ENCODE measurements at regions not wholly inside any gene's neighbourhood (a gene's known extent, or its start where the extent isn't known, plus 50 kb on each side); places are given as distances from the start of the nearest gene placed in this dataset.

- Histone ChIP-seq H4K20me1 (ENCODE audit: low read depth, low read length) (no peaks in the 10 kb centered on the region), H3K27ac (ENCODE audit: low read depth, low read length) (no peak overlapping the region), H3K27me3 (ENCODE audit: low read length) (no peaks in the 10 kb centered on the region), H2AFZ (ENCODE audit: low read depth, low read length, severe bottlenecking) (no peak overlapping the region), H3K9me2 (replicated peaks; ENCODE audit: insufficient read depth, low read length) (no peaks in the 10 kb centered on the region), H3K9me3 (ENCODE audit: insufficient read depth, low read length) (no peaks in the 10 kb centered on the region), H3K4me3 (ENCODE audit: insufficient read depth, low read length, poor library complexity, severe bottlenecking) (no peak overlapping the region), H3K4me2 (ENCODE audit: low read depth, low read length, poor library complexity, severe bottlenecking) (no peak overlapping the region), H3K36me3 (ENCODE audit: low read length) (no peaks in the 10 kb centered on the region), H3F3A (ENCODE audit: insufficient read depth) (no peaks in the 10 kb centered on the region), H3K79me2 (ENCODE audit: insufficient read depth, low read length) (no peaks in the 10 kb centered on the region), H3K9ac (ENCODE audit: low read length) (no peak overlapping the region)
- no peak for TF ChIP-seq CTCF (IDR thresholded peaks at IDR 0.05; ENCODE audit: insufficient read depth, low read length, poor library complexity, severe bottlenecking)
- no peak for TF ChIP-seq EZH2phosphoT487 (conservative IDR thresholded peaks at IDR 0.05; ENCODE audit: low read length)
These were observed 301.6 kb downstream of the PCNX1 start for GRCh38 chr14:71208702-71209357.

- TF ChIP-seq EZH2phosphoT487 (conservative IDR thresholded peaks at IDR 0.05; ENCODE audit: low read length) (no peak), CTCF (IDR thresholded peaks at IDR 0.05; ENCODE audit: insufficient read depth, low read length, poor library complexity, severe bottlenecking) (no peak)
- Histone ChIP-seq H3K9me3 (ENCODE audit: insufficient read depth, low read length) (no peaks in the 10 kb centered on the region), H3K9ac (ENCODE audit: low read length) (no peak overlapping the region), H3K36me3 (ENCODE audit: low read length) (no peaks in the 10 kb centered on the region), H3F3A (ENCODE audit: insufficient read depth) (no peaks in the 10 kb centered on the region), H2AFZ (ENCODE audit: low read depth, low read length, severe bottlenecking) (no peak overlapping the region), H4K20me1 (ENCODE audit: low read depth, low read length) (no peaks in the 10 kb centered on the region), H3K79me2 (ENCODE audit: insufficient read depth, low read length) (no peaks in the 10 kb centered on the region), H3K27me3 (ENCODE audit: low read length) (no peaks in the 10 kb centered on the region), H3K9me2 (replicated peaks; ENCODE audit: insufficient read depth, low read length) (no peaks in the 10 kb centered on the region), H3K4me2 (ENCODE audit: low read depth, low read length, poor library complexity, severe bottlenecking) (no peak overlapping the region), H3K27ac (ENCODE audit: low read depth, low read length) (no peak overlapping the region), H3K4me3 (ENCODE audit: insufficient read depth, low read length, poor library complexity, severe bottlenecking) (no peak overlapping the region)
These were observed 302.6 kb downstream of the PCNX1 start for GRCh38 chr14:71209888-71210287.

GRCh38 chr14:71212093-71212492 lies 304.8 kb downstream of the PCNX1 start:
- no peaks in the 10 kb centered on the region for H3K9me2 ChIP-seq (replicated peaks; ENCODE audit: insufficient read depth, low read length)
- no peaks in the 10 kb centered on the region for H3K9me3 ChIP-seq (ENCODE audit: insufficient read depth, low read length)
- no peaks in the 10 kb centered on the region for H3K36me3 ChIP-seq (ENCODE audit: low read length)
- H3K4me3 ChIP-seq (ENCODE audit: insufficient read depth, low read length, poor library complexity, severe bottlenecking), result no peak overlapping the region
- H4K20me1 ChIP-seq (ENCODE audit: low read depth, low read length), result no peaks in the 10 kb centered on the region
- H2AFZ ChIP-seq (ENCODE audit: low read depth, low read length, severe bottlenecking), result no peak overlapping the region
- no peak for TF ChIP-seq CTCF (IDR thresholded peaks at IDR 0.05; ENCODE audit: insufficient read depth, low read length, poor library complexity, severe bottlenecking)
- no peak for TF ChIP-seq EZH2phosphoT487 (conservative IDR thresholded peaks at IDR 0.05; ENCODE audit: low read length)
- no peak overlapping the region for H3K27ac ChIP-seq (ENCODE audit: low read depth, low read length)
- H3K27me3 ChIP-seq (ENCODE audit: low read length), result no peaks in the 10 kb centered on the region
- H3F3A ChIP-seq (ENCODE audit: insufficient read depth), result no peaks in the 10 kb centered on the region
- no peak overlapping the region for H3K4me2 ChIP-seq (ENCODE audit: low read depth, low read length, poor library complexity, severe bottlenecking)
- no peaks in the 10 kb centered on the region for H3K79me2 ChIP-seq (ENCODE audit: insufficient read depth, low read length)
- no peak overlapping the region for H3K9ac ChIP-seq (ENCODE audit: low read length)

Data from SU-DHL-6 (cell line).